Neural progenitor cell (in vitro differentiated cells): ENCODE measurements at regions not wholly inside any gene's neighbourhood (a gene's known extent, or its start where the extent isn't known, plus 50 kb on each side); places are given as distances from the start of the nearest gene placed in this dataset.
"Not testable (repeated sequence)": the region's sequence is repeated elsewhere in the genome, so short reads cannot be mapped to it uniquely, and the experiment has no call there.

Experiments
- DNase-seq: peaks from one replicate; pipeline ENCODE4 v3.0.0-alpha.2; 2016; ENCODE audit warnings: low spot score
- H2AFZ ChIP-seq: fragments of 200-600 bp; sonication (generic); replicated peaks from 2 replicates; pipeline ENCODE4 v1.6.1; 2016; ENCODE audit warnings: antibody characterized with exemption
- H3F3A ChIP-seq: fragments of 200-600 bp; sonication (generic); 2 replicates; pipeline ENCODE4 v1.6.1; 2016; ENCODE audit warnings: antibody characterized with exemption, low read depth
- H3K27ac ChIP-seq: fragments of 200-600 bp; sonication (generic); 2 replicates; pipeline ENCODE4 v1.5.1; 2016; ENCODE audit warnings: mild to moderate bottlenecking
- H3K27me3 ChIP-seq: fragments of 200-600 bp; sonication (generic); 2 replicates; pipeline ENCODE4 v1.6.1; 2016; ENCODE audit warnings: mild to moderate bottlenecking, moderate library complexity
- H3K36me3 ChIP-seq: fragments of 200-600 bp; sonication (generic); 2 replicates; pipeline ENCODE4 v1.5.1; 2016
- H3K4me1 ChIP-seq: fragments of 200-600 bp; sonication (generic); 2 replicates; pipeline ENCODE4 v1.6.1; 2016; ENCODE audit warnings: mixed run types
- H3K4me2 ChIP-seq: fragments of 200-600 bp; sonication (generic); 2 replicates; pipeline ENCODE4 v1.6.1; 2016
- H3K4me3 ChIP-seq: fragments of 200-600 bp; sonication (generic); 2 replicates; pipeline ENCODE4 v1.5.1; 2016
- H3K79me2 ChIP-seq: fragments of 200-600 bp; sonication (generic); 2 replicates; pipeline ENCODE4 v1.6.1; 2016; ENCODE audit warnings: low read depth
- H3K9ac ChIP-seq: fragments of 200-600 bp; sonication (generic); 2 replicates; pipeline ENCODE4 v1.6.1; 2016
- H3K9me3 ChIP-seq: fragments of 200-600 bp; sonication (generic); 2 replicates; pipeline ENCODE4 v1.5.1; 2016; ENCODE audit warnings: low read depth
- H4K20me1 ChIP-seq: fragments of 200-600 bp; sonication (generic); 2 replicates; pipeline ENCODE4 v1.6.1; 2016; ENCODE audit warnings: low read depth
- H3K27ac Mint-ChIP-seq: 3 replicates; pipeline ENCODE4 v1.8.0; 2021; ENCODE audit warnings: mixed read lengths
- H3K27me3 Mint-ChIP-seq: 2 replicates; pipeline ENCODE4 v1.8.0; 2022; ENCODE audit warnings: low read depth, mild to moderate bottlenecking, inconsistent platforms, moderate library complexity, mixed read lengths; ENCODE audit not compliant: insufficient read depth
- H3K36me3 Mint-ChIP-seq: 3 replicates; pipeline ENCODE4 v1.8.0; 2021; ENCODE audit warnings: mixed read lengths
- H3K4me1 Mint-ChIP-seq: 3 replicates; pipeline ENCODE4 v1.8.0; 2021; ENCODE audit warnings: mixed read lengths
- H3K4me3 Mint-ChIP-seq: 3 replicates; pipeline ENCODE4 v1.8.0; 2021; ENCODE audit warnings: mild to moderate bottlenecking, moderate library complexity, mixed read lengths
- H3K9me3 Mint-ChIP-seq: 3 replicates; pipeline ENCODE4 v1.8.0; 2020; ENCODE audit warnings: mixed read lengths
- EZH2 ChIP-seq: fragments of 200-600 bp; sonication (generic); IDR thresholded peaks from 2 replicates; pipeline ENCODE4 v1.6.1; 2017; ENCODE audit warnings: antibody characterized with exemption, mild to moderate bottlenecking, moderate library complexity
- EZH2phosphoT487 ChIP-seq: fragments of 200-600 bp; sonication (generic); IDR thresholded peaks from 2 replicates; pipeline ENCODE4 v1.6.1; 2017; ENCODE audit warnings: antibody characterized with exemption
- TF ChIP-seq, protein P1 (sequence below): fragments of 200-600 bp; sonication (generic); IDR thresholded peaks from 2 replicates; pipeline ENCODE4 v1.5.1; 2017; ENCODE audit warnings: antibody characterized with exemption, mild to moderate bottlenecking

DNA sequence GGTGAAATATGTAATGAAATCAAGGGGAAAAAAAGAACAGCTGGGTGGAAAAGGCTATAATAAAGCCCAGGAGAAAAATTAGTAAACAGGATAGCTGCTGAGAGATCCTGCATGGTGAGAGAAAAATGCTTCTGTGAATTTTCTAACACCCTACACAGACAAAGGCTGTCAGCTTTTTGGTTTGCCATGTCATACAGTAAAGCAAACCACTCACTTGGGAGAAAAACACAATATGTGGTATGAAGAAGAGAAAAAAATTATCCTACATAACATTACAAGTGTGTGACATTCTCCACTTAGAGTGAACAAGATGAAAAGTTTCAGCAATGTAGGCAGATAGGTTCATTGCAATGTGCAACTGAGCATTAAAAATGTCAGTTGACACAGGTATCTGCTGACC, 133.6 kb downstream of the PLPPR4 start:
- Histone ChIP-seq H3K36me3 (no peaks in the 10 kb centered on the region), H3K4me2 (no peak overlapping the region), H2AFZ (no peak overlapping the region), H4K20me1 (no peaks in the 10 kb centered on the region), H3K9me3 (no peaks in the 10 kb centered on the region), H3K79me2 (no peaks in the 10 kb centered on the region), H3K27ac (no peak overlapping the region), H3K4me3 (no peak overlapping the region), H3F3A (no peaks in the 10 kb centered on the region), H3K4me1 (no peaks in the 10 kb centered on the region), H3K9ac (no peak overlapping the region), H3K27me3 (no peaks in the 10 kb centered on the region)
- TF ChIP-seq EZH2phosphoT487 = no peak
- TF ChIP-seq EZH2 = no peak
- TF ChIP-seq, protein P1, sequence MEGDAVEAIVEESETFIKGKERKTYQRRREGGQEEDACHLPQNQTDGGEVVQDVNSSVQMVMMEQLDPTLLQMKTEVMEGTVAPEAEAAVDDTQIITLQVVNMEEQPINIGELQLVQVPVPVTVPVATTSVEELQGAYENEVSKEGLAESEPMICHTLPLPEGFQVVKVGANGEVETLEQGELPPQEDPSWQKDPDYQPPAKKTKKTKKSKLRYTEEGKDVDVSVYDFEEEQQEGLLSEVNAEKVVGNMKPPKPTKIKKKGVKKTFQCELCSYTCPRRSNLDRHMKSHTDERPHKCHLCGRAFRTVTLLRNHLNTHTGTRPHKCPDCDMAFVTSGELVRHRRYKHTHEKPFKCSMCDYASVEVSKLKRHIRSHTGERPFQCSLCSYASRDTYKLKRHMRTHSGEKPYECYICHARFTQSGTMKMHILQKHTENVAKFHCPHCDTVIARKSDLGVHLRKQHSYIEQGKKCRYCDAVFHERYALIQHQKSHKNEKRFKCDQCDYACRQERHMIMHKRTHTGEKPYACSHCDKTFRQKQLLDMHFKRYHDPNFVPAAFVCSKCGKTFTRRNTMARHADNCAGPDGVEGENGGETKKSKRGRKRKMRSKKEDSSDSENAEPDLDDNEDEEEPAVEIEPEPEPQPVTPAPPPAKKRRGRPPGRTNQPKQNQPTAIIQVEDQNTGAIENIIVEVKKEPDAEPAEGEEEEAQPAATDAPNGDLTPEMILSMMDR = no peak
- H3K4me3 Mint-ChIP-seq = no peak overlapping the region
- no peaks in the 10 kb centered on the region for H3K27me3 Mint-ChIP-seq
- no peak overlapping the region for H3K27ac Mint-ChIP-seq
- no peaks in the 10 kb centered on the region for H3K36me3 Mint-ChIP-seq
- H3K9me3 Mint-ChIP-seq = no peaks in the 10 kb centered on the region
- DNase-seq = no peak
- H3K4me1 Mint-ChIP-seq = no peaks in the 10 kb centered on the region

DNA sequence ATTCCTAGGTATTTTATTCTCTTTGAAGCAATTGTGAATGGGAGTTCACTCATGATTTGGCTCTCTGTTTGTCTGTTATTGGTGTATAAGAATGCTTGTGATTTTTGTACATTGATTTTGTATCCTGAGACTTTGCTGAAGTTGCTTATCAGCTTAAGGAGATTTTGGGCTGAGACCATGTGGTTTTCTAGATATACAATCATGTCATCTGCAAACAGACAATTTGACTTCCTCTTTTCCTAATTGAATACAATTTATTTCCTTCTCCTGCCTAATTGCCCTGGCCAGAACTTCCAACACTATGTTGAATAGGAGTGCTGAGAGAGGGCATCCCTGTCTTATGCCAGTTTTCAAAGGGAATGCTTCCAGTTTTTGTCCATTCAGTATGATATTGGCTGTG, 137.3 kb downstream of the PLPPR4 start:
- H3K36me3 ChIP-seq, H3F3A ChIP-seq: not testable (repeated sequence)

DNA sequence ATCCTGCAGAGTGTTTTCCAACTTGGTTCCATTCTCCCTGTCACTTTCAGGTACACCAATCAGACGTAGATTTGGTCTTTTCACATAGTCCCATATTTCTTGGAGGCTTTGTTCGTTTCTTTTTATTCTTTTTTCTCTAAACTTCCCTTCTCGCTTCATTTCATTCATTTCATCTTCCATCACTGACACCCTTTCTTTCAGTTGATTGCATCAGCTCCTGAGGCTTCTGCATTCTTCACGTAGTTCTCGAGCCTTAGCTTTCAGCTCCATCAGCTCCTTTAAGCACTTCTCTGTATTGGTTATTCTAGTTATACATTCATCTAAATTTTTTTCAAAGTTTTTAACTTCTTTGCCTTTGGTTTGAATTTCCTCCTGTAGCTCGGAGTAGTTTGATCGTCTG, 140.1 kb downstream of the PLPPR4 start:
- H3K4me3 Mint-ChIP-seq, H3K27ac ChIP-seq, H3K4me2 ChIP-seq, H3K4me3 ChIP-seq, H3K4me1 ChIP-seq, H3K9me3 Mint-ChIP-seq, H3K27ac Mint-ChIP-seq, H3K36me3 ChIP-seq, H2AFZ ChIP-seq, H4K20me1 ChIP-seq, H3F3A ChIP-seq, H3K36me3 Mint-ChIP-seq, H3K27me3 Mint-ChIP-seq, H3K9me3 ChIP-seq, H3K79me2 ChIP-seq, H3K4me1 Mint-ChIP-seq, DNase-seq, H3K9ac ChIP-seq, H3K27me3 ChIP-seq: not testable (repeated sequence)

More for the DNA sequence above, 137.3 kb downstream of the PLPPR4 start:
- H3K9ac ChIP-seq, H3K4me3 Mint-ChIP-seq, H3K4me1 Mint-ChIP-seq, H3K9me3 ChIP-seq, DNase-seq, H2AFZ ChIP-seq, H3K27me3 ChIP-seq, H3K27ac Mint-ChIP-seq, H3K4me2 ChIP-seq, H3K4me1 ChIP-seq, H3K27ac ChIP-seq, H3K36me3 Mint-ChIP-seq, H3K79me2 ChIP-seq, H3K4me3 ChIP-seq, H4K20me1 ChIP-seq, H3K27me3 Mint-ChIP-seq, H3K9me3 Mint-ChIP-seq: not testable (repeated sequence)

DNA sequence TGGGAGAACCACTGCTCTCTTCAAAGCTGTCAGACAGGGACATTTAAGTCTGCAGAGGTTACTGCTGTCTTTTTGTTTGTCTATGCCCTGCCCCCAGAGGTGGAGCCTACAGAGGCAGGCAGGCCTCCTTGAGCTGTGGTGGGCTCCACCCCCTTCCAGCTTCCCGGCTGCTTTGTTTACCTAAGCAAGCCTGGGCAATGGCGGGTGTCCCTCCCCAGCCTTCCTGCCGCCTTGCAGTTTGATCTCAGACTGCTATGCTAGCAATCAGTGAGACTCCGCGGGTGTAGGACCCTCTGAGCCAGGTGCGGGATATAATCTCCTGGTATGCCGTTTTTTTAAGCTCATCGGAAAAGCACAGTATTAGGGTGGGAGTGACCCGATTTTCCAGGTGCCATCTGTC, 141.0 kb downstream of the PLPPR4 start:
- not testable (repeated sequence) for H3K79me2 ChIP-seq, DNase-seq, H3K4me2 ChIP-seq, H3K4me3 ChIP-seq, H3K9ac ChIP-seq, H3K27ac Mint-ChIP-seq, H2AFZ ChIP-seq, H3F3A ChIP-seq, H3K27ac ChIP-seq, H3K36me3 Mint-ChIP-seq, H3K9me3 ChIP-seq, H3K9me3 Mint-ChIP-seq, H3K27me3 Mint-ChIP-seq, H3K4me1 ChIP-seq, H3K4me1 Mint-ChIP-seq, H4K20me1 ChIP-seq, H3K36me3 ChIP-seq, H3K27me3 ChIP-seq, H3K4me3 Mint-ChIP-seq

DNA sequence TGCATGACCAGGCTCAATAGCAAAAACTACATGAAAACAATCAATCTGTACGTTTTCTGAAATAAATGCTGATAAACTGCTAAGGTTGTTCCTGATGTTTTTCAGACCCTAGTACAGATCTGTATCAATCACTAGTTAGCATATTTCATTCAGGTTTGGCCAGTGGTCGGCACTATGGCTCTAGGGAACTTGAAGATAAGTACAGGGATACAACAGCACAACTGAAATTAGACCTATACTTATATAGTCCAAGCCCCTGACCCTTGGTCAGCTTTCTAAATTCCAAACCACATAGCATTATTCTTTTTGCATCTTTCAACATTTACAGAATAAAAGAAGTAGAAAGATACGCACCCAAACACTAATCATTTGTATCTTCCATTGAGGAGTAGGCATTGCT, 142.7 kb downstream of the PLPPR4 start:
- TF ChIP-seq EZH2phosphoT487 = no peak
- TF ChIP-seq EZH2 = no peak
- TF ChIP-seq, protein P1 = no peak
- H3K79me2 ChIP-seq = no peaks in the 10 kb centered on the region

More for the DNA sequence above, 142.7 kb downstream of the PLPPR4 start:
- H3F3A ChIP-seq = no peaks in the 10 kb centered on the region
- no peaks in the 10 kb centered on the region for H3K9me3 Mint-ChIP-seq
- no peaks in the 10 kb centered on the region for H3K27me3 ChIP-seq
- H3K4me3 Mint-ChIP-seq = no peak overlapping the region
- H3K9me3 ChIP-seq = no peaks in the 10 kb centered on the region
- no peak overlapping the region for H3K27ac ChIP-seq
- H3K27me3 Mint-ChIP-seq = no peaks in the 10 kb centered on the region
- H3K4me1 ChIP-seq = no peaks in the 10 kb centered on the region
- no peak overlapping the region for H3K27ac Mint-ChIP-seq
- H3K36me3 Mint-ChIP-seq = no peaks in the 10 kb centered on the region
- H4K20me1 ChIP-seq = no peaks in the 10 kb centered on the region
- DNase-seq = no peak
- H3K36me3 ChIP-seq = no peaks in the 10 kb centered on the region
- H3K4me3 ChIP-seq = no peak overlapping the region
- no peak overlapping the region for H3K9ac ChIP-seq
- H3K4me1 Mint-ChIP-seq = no peaks in the 10 kb centered on the region
- no peak overlapping the region for H2AFZ ChIP-seq
- no peak overlapping the region for H3K4me2 ChIP-seq
